OCI-LY3 (cell line): ENCODE measurements at regions not wholly inside any gene's neighbourhood (a gene's known extent, or its start where the extent isn't known, plus 50 kb on each side); places are given as distances from the start of the nearest gene placed in this dataset.

Source experiments
- H2AFZ ChIP-seq: fragments of 200-600, 300-600 bp; shearing (Covaris generic); 2 replicates; pipeline ENCODE4 v1.6.0; 2014; ENCODE audit warnings: antibody characterized with exemption, low read depth, low read length
- H3K27ac ChIP-seq: fragments of 200-600, 300-600 bp; sonication (generic); 2 replicates; pipeline ENCODE4 v1.5.1; 2014; ENCODE audit warnings: mild to moderate bottlenecking, low read length, moderate library complexity, mixed read lengths
- H3K27me3 ChIP-seq: fragments of 200-600, 300-600 bp; sonication (generic); 2 replicates; pipeline ENCODE4 v1.6.1; 2014; ENCODE audit warnings: low read depth, low read length, mixed read lengths
- H3K36me3 ChIP-seq: fragments of 200-600, 300-600 bp; sonication (generic); replicated peaks from 2 replicates; pipeline ENCODE3; 2014; ENCODE audit warnings: low read depth, low read length, mixed read lengths
- H3K4me1 ChIP-seq: fragments of 300-600, 200-600 bp; sonication (generic); 2 replicates; pipeline ENCODE4 v1.6.1; 2014; ENCODE audit warnings: low read length, mixed read lengths
- H3K4me2 ChIP-seq: fragments of 200-600, 300-600 bp; sonication (generic); 2 replicates; pipeline ENCODE4 v1.6.1; 2014; ENCODE audit warnings: low read length, mixed read lengths
- H3K4me3 ChIP-seq: fragments of 300-600, 200-600 bp; sonication (generic); 2 replicates; pipeline ENCODE4 v1.5.1; 2014; ENCODE audit warnings: antibody characterized with exemption, mild to moderate bottlenecking, low read length, moderate library complexity
- H3K79me2 ChIP-seq: fragments of 300-600, 200-600 bp; shearing (Covaris generic); 2 replicates; pipeline ENCODE4 v1.6.1; 2014; ENCODE audit warnings: mild to moderate bottlenecking, low read length, mixed read lengths
- H3K9ac ChIP-seq: fragments of 300-600, 200-600 bp; shearing (Covaris generic); 2 replicates; pipeline ENCODE4 v1.6.0; 2014; ENCODE audit warnings: mild to moderate bottlenecking, low read length, moderate library complexity
- H3K9me3 ChIP-seq: fragments of 200-600, 300-600 bp; shearing (Covaris generic); 2 replicates; pipeline ENCODE4 v1.6.1; 2014; ENCODE audit warnings: low read length, mixed read lengths; ENCODE audit not compliant: insufficient read depth
- H4K20me1 ChIP-seq: fragments of 200-600, 300-600 bp; sonication (generic); 2 replicates; pipeline ENCODE4 v1.6.1; 2016; ENCODE audit warnings: low read length, mixed read lengths; ENCODE audit not compliant: insufficient read depth
- CTCF ChIP-seq: fragments of 200-600, 300-600 bp; sonication (generic); IDR thresholded peaks from 2 replicates; pipeline ENCODE4 v1.5.1; 2014; ENCODE audit warnings: antibody characterized with exemption, low read length, low read depth
- EZH2phosphoT487 ChIP-seq: fragments of 200-600 bp; shearing (Covaris generic); IDR thresholded peaks from 2 replicates; pipeline ENCODE4 v1.6.1; 2018; ENCODE audit warnings: antibody characterized with exemption, mixed run types, low read depth

- H3K27me3 ChIP-seq = peaks cover 82% of the 10 kb centered on the region
- no peak overlapping the region for H2AFZ ChIP-seq
- no peak overlapping the region for H3K27ac ChIP-seq
- no peaks in the 10 kb centered on the region for H3K79me2 ChIP-seq
- H3K4me2 ChIP-seq = no peak overlapping the region
- no peaks in the 10 kb centered on the region for H3K9me3 ChIP-seq
- TF ChIP-seq CTCF = no peak
- no peak for TF ChIP-seq EZH2phosphoT487
- no peaks in the 10 kb centered on the region for H3K4me1 ChIP-seq
- no peak overlapping the region for H3K9ac ChIP-seq
- no peaks in the 10 kb centered on the region for H4K20me1 ChIP-seq
- H3K4me3 ChIP-seq = no peak overlapping the region
- no peaks in the 10 kb centered on the region for H3K36me3 ChIP-seq
Observed at GRCh38 chr15:69787791-69788190, 309.9 kb downstream of the TLE3 start.

GRCh38 chr15:69789648-69790393 is 307.9 kb downstream of the TLE3 start:
- no peaks in the 10 kb centered on the region for H3K4me1 ChIP-seq
- no peaks in the 10 kb centered on the region for H3K36me3 ChIP-seq
- no peaks in the 10 kb centered on the region for H4K20me1 ChIP-seq
- no peak overlapping the region for H3K4me2 ChIP-seq
- H3K9ac ChIP-seq = no peak overlapping the region
- H2AFZ ChIP-seq = no peak overlapping the region
- H3K9me3 ChIP-seq = no peaks in the 10 kb centered on the region
- TF ChIP-seq EZH2phosphoT487 (no peak), CTCF (no peak)
- H3K79me2 ChIP-seq = no peaks in the 10 kb centered on the region
- H3K4me3 ChIP-seq = no peak overlapping the region
- H3K27ac ChIP-seq = no peak overlapping the region
- H3K27me3 ChIP-seq = peaks cover 82% of the 10 kb centered on the region

- no peaks in the 10 kb centered on the region for H3K4me1 ChIP-seq
- H3K9me3 ChIP-seq = no peaks in the 10 kb centered on the region
- H4K20me1 ChIP-seq = no peaks in the 10 kb centered on the region
- TF ChIP-seq CTCF (no peak), EZH2phosphoT487 (no peak)
- H2AFZ ChIP-seq = no peak overlapping the region
- H3K4me2 ChIP-seq = no peak overlapping the region
- no peak overlapping the region for H3K4me3 ChIP-seq
- no peak overlapping the region for H3K9ac ChIP-seq
- no peak overlapping the region for H3K27ac ChIP-seq
- H3K79me2 ChIP-seq = no peaks in the 10 kb centered on the region
- H3K27me3 ChIP-seq = peaks cover 79% of the 10 kb centered on the region
- no peaks in the 10 kb centered on the region for H3K36me3 ChIP-seq
Observed at GRCh38 chr15:69790632-69791031, 307.1 kb downstream of the TLE3 start.

- Histone ChIP-seq H3K4me3 (no peak overlapping the region), H3K9ac (no peak overlapping the region), H2AFZ (no peak overlapping the region), H3K4me1 (no peaks in the 10 kb centered on the region), H3K27ac (no peak overlapping the region), H3K27me3 (peaks cover 57% of the 10 kb centered on the region), H4K20me1 (no peaks in the 10 kb centered on the region), H3K79me2 (no peaks in the 10 kb centered on the region), H3K9me3 (no peaks in the 10 kb centered on the region), H3K4me2 (no peak overlapping the region), H3K36me3 (no peaks in the 10 kb centered on the region)
- TF ChIP-seq EZH2phosphoT487 (no peak), CTCF (no peak)
Observed at GRCh38 chr15:69792823-69793222, 304.9 kb downstream of the TLE3 start.
